HG02678 (cell line): ENCODE measurements at regions not wholly inside any gene's neighbourhood (a gene's known extent, or its start where the extent isn't known, plus 50 kb on each side); places are given as distances from the start of the nearest gene placed in this dataset.
"Not testable (repeated sequence)": the region's sequence is repeated elsewhere in the genome, so short reads cannot be mapped to it uniquely, and the experiment has no call there.

Source experiments
- ATAC-seq: cut with Tn5 transposase; IDR thresholded peaks from one replicate; pipeline ENCODE4 v1.9.1; 2021; ENCODE audit warnings: mild to moderate bottlenecking, moderate library complexity; ENCODE audit not compliant: unreplicated experiment

DNA sequence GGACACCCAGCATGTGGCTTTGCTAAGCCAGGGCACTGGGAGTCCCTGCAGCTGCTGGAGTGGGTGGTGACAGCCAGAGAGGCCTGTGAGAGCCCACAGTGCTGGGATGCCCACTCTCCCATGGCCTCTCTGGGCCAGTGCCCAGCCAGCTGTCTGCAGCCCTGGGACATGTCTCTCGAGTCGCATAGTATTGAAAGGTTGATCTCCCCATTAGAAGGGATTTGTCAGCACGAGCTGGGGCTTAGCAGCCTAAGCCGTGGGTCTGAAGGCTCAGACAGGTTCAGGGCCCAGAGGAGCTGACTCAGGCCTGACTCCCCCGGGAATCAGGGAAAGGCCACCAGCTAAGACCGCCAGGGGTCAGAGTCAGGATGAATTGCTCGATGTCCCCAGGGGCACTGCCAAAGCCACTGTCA lies 53.5 kb downstream of the FOXD2 start:
- ATAC-seq = no peak

DNA sequence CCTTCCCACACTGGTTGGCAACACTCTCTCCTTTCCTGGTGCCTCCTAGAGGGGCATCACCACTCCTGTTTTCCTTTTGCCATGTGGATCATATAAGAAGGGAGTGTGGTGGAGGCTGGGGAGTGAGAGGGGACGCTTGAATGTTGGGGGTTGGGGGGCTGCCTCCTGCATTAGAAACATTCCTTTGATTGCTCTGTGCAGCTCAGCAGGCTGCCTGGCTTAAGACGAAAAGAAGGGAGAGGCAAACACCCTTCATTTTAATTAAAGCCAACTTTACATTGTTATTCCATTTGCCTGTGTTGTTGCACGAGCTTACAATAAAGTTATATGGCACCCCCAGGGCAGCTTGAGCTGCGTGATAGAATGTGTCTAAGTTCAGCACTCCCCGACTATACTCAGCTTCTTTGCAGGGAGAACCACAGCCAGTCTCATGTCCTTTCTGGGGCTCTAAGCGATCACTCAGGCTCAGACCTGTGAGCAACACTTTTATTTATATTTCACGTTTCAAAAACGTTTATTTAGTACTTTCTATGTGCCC lies 57.4 kb downstream of the FOXD2 start:
- ATAC-seq = no peak

DNA sequence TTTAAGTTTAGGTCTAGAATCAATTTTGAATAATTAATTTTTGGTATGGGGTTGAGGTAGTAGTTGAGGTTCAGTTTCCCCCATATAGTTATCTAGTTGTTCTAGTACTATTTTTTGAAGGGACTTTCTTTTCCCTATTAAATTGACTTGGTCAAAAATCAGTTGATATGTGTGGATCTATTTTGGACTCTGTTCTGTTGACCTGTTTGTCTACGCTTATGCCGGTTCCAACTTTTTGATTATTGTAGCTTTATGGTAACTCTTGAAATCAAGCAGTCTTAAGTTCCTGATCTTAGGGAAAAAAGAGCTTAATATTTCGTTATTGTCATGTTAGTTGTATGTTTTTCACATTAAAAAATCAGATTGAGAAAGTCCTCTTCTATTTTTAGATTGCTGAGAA lies 60.7 kb downstream of the FOXD2 start:
- no peak for ATAC-seq

GRCh38 chr1:47501069-47501468 lies 63.2 kb downstream of the FOXD2 start:
- ATAC-seq = no peak

DNA sequence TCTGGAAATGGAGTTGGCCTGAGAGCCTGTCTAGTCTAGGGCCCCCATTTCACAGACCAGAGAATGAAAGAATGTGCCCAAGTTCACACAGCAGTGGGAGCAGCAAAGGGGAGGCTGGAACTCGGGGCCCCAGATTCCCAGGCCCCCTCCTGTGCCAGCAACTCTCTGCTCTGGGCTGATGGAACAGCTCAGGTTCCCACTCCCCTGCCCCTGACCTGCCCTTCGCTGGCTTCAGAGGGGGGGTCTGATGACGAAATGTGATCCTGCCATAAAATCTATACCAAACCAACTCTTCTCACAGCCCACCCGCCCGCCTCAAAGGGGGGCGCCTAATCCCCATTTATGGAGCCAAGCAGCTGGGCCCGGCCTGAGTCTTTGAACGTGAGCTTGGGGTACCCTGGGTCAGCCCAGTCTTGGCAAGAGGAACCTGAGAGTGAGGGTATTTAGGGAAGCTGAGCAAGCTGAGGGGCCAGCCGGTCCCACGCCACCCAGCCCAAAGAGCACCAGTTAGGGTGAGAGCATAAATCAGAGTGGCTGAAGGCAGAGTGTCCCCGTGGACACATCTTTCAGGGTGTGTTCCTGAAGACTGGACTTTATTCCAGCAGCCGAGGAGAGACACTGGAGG lies 65.0 kb downstream of the FOXD2 start:
- no peak for ATAC-seq

DNA sequence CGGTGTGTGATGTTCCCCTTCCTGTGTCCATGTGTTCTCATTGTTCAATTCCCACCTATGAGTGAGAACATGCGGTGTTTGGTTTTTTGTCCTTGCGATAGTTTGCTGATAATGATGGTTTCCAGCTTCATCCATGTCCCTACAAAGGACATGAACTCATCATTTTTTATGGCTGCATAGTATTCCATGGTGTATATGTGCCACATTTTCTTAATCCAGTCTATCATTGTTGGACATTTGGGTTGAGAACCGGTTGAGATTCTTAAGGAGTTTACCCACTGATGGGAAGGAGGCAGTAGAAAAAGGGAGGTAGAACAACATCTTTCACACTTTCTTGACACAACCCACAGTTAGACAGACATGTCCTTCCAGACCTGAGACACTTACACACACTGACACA lies 67.0 kb downstream of the FOXD2 start:
- not testable (repeated sequence) for ATAC-seq

- ATAC-seq = no peak
These were observed 67.4 kb downstream of the FOXD2 start for GRCh38 chr1:47505267-47505666.

DNA sequence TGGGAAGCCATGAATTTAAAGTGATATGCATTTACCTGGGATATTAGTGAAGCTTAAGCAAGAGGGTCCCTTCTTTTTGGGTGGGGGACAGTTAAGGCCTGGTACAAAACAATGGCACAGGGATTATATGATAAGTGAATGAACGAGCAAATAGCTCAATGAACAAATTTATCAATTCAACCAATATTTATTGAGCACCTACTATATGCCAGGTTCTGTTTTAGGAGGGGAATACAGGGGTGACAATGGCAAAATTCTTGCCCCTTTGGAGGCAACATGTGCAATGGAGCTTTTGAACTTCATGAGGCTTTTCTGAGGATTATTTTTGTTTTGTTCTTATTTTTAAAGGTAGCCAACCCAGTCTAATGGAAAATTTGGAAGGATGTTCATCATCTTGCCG lies 68.2 kb downstream of the FOXD2 start:
- ATAC-seq = no peak

DNA sequence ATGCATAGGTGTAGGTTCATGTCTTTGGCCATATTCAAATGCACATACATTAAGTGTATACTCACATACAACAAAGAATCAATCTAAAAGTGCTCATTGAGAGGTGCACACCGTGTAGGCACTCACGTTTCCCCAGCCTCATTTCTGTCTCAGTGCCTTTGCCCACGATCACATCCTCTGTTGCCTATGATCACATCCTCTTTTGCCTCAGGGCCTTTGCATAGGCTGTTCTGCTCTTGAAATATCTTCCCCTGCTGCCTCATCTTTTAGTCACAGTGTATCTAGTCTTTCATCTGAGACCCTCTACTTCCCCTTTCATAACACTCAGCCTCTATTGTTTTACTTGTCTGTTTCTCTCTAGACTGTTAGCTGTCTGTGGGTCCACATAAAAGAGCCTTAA lies 69.3 kb downstream of the FOXD2 start:
- no peak for ATAC-seq

DNA sequence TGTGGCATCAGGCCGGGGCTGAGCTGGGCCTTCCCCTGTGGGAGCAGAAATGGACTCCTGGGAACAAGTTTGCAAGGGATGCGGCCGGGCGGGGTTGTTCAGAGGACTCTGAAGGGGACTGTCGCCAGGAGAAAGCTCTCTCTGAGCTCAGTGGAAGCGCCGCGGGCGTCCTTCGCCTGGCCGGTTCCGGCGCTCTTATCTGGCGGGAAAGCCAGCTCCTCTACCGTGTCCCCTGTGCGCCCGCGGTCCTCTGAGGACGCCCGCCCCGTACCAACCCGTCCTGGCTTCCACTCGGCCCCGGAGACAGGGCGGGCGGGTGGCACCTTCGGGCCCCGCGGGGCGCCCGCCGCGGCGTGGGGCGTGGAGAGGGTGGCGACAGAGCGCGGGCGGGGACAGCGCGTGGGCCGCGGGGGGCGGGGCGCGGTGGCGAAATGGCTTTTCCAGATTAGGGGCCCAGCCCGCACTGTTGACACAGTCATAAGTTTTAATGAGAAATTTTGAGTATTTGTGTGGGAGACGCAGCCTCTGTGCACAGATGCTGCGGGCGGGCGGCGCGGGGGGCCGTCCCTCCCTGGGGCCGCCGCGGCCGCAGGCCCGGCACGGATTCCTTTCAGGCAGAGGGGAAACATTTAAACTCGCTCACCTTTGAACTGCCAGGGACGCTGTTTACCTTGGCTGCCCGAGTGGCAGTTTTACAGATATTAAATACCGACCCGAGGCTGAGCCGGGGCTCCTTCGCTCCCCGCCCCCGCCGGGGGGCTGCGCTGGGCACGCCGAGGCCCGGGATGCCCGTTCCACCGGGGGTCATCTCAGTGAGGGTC lies 70.2 kb downstream of the FOXD2 start:
- no peak for ATAC-seq

GRCh38 chr1:47508702-47509431 lies 71.0 kb downstream of the FOXD2 start:
- no peak for ATAC-seq

DNA sequence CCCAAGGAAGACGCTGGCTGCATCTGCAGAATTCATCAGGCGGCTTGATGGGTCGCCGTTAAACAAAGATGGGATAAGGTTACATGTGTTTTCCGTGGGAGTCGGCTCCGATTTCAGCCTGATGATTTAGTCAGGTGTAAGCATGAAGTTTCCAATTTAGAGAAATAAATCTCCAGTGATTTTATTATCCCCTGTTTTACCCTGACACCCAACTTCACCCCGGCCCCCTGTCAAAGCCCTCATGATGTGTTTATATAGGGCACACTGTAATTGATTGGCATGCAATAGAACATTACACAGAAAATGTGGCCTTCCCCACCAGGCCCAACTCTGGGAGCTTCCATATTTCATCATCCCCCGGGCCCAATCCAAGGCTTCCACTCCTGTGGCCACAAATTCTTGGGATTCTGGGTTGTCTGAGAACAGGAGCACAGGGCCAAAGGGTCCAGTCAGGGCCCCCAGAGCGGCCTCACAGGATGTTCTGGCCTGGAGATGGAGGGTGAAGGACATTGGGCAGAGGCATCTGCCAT lies 72.5 kb downstream of the FOXD2 start:
- ATAC-seq = no peak

GRCh38 chr1:47511825-47512224 lies 74.0 kb downstream of the FOXD2 start:
- ATAC-seq = no peak

DNA sequence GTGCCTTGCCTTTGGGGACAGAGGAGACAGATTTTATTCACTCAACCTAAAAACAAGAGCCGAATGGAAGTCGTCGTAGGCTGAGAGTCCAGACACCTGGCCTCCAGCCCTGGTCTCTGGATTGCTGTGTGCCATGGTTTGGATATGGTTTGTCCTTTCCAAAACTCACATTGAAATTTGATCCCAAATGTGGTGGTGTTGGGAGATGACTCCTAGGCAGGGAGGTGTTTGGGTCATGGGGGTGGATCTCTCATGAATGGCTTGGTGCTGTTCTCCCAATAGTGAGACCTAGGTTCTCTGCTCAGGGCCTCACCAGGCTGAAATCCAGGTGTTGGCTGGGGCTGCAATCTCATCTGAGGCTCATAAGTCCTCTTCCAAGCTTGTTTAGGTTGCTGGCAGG lies 75.5 kb downstream of the FOXD2 start:
- no peak for ATAC-seq

DNA sequence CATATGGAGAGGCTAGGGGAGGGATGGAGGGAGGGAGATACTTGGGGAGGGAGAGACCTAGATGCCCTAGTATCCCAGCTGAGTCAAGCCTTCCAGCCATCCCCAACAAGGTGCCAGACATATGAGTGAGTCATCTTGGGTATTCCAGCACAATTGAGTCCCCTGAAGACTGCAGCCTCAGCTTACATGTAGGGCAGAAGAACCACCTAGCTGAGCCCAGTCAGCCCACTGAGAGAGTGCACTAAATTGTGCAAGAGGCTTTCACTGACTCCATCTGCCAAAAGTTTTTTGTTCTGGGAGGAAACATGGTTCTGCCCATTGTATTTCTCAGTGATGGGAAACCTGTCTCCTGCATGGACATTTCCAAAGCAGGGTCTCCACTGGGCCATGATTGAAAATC lies 76.4 kb downstream of the FOXD2 start:
- ATAC-seq = no peak

DNA sequence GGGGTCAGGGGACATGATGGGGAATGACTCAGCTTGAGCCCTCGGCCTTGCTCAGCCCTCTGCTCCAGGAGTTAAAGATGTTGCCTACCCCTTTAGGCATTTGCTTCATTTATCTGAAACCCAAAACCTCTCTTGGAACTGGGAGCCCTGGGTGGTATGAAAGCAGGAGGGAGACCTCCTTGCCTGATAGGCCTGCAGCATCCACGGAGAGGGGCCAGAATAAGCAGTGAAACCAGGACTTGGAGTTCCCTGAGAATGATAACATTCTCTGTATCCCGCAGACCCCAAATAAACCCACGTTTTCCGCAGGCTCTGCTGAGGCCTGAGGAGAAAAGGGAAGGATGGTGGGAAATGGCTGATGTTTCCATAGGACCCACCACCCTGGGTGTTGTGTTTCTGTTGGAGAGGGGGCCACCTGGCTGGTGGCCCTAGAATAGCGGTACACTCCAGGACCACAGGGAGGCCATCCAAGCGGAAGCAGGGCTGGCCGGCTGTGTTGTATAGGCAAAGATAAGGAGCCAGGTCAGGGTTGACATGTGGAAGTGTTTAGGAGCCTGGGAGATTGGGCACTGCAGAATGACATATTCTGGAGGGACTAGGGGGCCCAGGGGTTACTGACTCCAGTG lies 77.4 kb downstream of the FOXD2 start:
- ATAC-seq = no peak

DNA sequence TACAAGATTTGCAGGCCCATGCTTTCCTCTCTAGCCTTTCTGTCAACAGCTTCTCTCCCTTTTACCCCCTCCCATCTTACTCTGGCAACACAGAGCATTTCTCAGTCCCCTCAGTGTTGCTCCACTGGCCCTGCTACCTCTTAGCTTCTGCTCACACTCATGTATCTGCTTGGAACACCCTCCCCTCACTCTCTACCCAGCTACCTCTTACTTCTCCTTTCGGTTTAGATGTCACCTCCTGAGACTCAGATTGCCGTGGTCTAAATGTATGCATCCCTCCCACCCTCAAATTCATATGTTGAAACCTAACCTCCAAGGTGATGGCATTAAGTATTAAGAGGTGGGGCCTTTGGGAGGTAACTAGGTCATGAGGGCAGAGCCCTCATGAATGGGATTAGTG lies 80.1 kb downstream of the FOXD2 start:
- ATAC-seq = no peak

GRCh38 chr1:47519491-47519890 lies 81.6 kb downstream of the FOXD2 start:
- no peak for ATAC-seq

- no peak for ATAC-seq
These were observed 82.1 kb downstream of the FOXD2 start for GRCh38 chr1:47519971-47520370.

GRCh38 chr1:47521034-47521881 lies 83.4 kb downstream of the FOXD2 start:
- no peak for ATAC-seq
